ENCODE measurements at regions not wholly inside any gene's neighbourhood (a gene's known extent, or its start where the extent isn't known, plus 50 kb on each side); places are given as distances from the start of the nearest gene placed in this dataset.

- Histone ChIP-seq H3K4me1 (ENCODE audit: control insufficient read depth, low read depth, low read length) (peaks cover 1% of the 10 kb centered on the region), H2BK15ac (replicated peaks; ENCODE audit: low read depth) (no peak overlapping the region), H3K4me3 (ENCODE audit: low read length) (no peak overlapping the region), H3K4me2 (ENCODE audit: low read length) (no peak overlapping the region), H4K8ac (ENCODE audit: low read depth, low read length) (no peak overlapping the region), H2BK120ac (ENCODE audit: low read depth, low read length) (no peak overlapping the region), H3K27ac (ENCODE audit: low read depth, low read length) (no peak overlapping the region), H4K5ac (ENCODE audit: low read length) (no peak overlapping the region), H2AK5ac (ENCODE audit: low read length) (no peak overlapping the region), H3K56ac (ENCODE audit: low read length) (no peak overlapping the region), H3K18ac (ENCODE audit: low read length) (no peak overlapping the region), H3K23ac (ENCODE audit: low read length) (no peak overlapping the region), H3K27me3 (ENCODE audit: insufficient read depth, low read length, poor library complexity) (no peaks in the 10 kb centered on the region), H2BK5ac (ENCODE audit: low read length) (no peak overlapping the region), H3K79me1 (ENCODE audit: low read length) (no peaks in the 10 kb centered on the region), H3K4ac (ENCODE audit: low read depth, low read length) (no peak overlapping the region), H3K36me3 (ENCODE audit: control insufficient read depth, insufficient read depth, low read length) (no peaks in the 10 kb centered on the region), H3K9ac (ENCODE audit: low read length) (no peak overlapping the region), H3K79me2 (ENCODE audit: control insufficient read depth, insufficient read depth, low read length) (no peaks in the 10 kb centered on the region)
- no peak for DNase-seq
- WGBS (ENCODE audit: extremely low coverage, insufficient coverage, low lambda C conversion rate) = no CpG with 5 or more reads among the region's 3 CpGs
Measured at GRCh38 chr11:121755906-121756305, 303.1 kb upstream of the SORL1-AS1 start.

- Histone ChIP-seq H3K23ac (ENCODE audit: low read length) (no peak overlapping the region), H3K27ac (ENCODE audit: low read depth, low read length) (no peak overlapping the region), H3K4me1 (ENCODE audit: control insufficient read depth, low read depth, low read length) (peaks cover 1% of the 10 kb centered on the region), H2BK5ac (ENCODE audit: low read length) (no peak overlapping the region), H3K4me3 (ENCODE audit: low read length) (no peak overlapping the region), H4K5ac (ENCODE audit: low read length) (no peak overlapping the region), H3K27me3 (ENCODE audit: insufficient read depth, low read length, poor library complexity) (no peaks in the 10 kb centered on the region), H4K8ac (ENCODE audit: low read depth, low read length) (no peak overlapping the region), H2BK120ac (ENCODE audit: low read depth, low read length) (no peak overlapping the region), H2BK15ac (replicated peaks; ENCODE audit: low read depth) (no peak overlapping the region), H3K56ac (ENCODE audit: low read length) (no peak overlapping the region), H3K4me2 (ENCODE audit: low read length) (no peak overlapping the region), H3K4ac (ENCODE audit: low read depth, low read length) (no peak overlapping the region), H3K79me2 (ENCODE audit: control insufficient read depth, insufficient read depth, low read length) (no peaks in the 10 kb centered on the region), H3K18ac (ENCODE audit: low read length) (no peak overlapping the region), H3K9ac (ENCODE audit: low read length) (no peak overlapping the region), H3K79me1 (ENCODE audit: low read length) (no peaks in the 10 kb centered on the region), H3K36me3 (ENCODE audit: control insufficient read depth, insufficient read depth, low read length) (no peaks in the 10 kb centered on the region), H2AK5ac (ENCODE audit: low read length) (no peak overlapping the region)
- DNase-seq = no peak
- no CpG with 5 or more reads among the region's 2 CpGs for WGBS (ENCODE audit: extremely low coverage, insufficient coverage, low lambda C conversion rate)
Measured at GRCh38 chr11:121755191-121755590, 302.4 kb upstream of the SORL1-AS1 start.

GRCh38 chr11:121754598-121754997 is 301.8 kb upstream of the SORL1-AS1 start:
- Histone ChIP-seq H3K36me3 (ENCODE audit: control insufficient read depth, insufficient read depth, low read length) (no peaks in the 10 kb centered on the region), H3K18ac (ENCODE audit: low read length) (no peak overlapping the region), H4K8ac (ENCODE audit: low read depth, low read length) (no peak overlapping the region), H2BK5ac (ENCODE audit: low read length) (no peak overlapping the region), H3K4me1 (ENCODE audit: control insufficient read depth, low read depth, low read length) (peaks cover 1% of the 10 kb centered on the region), H3K4ac (ENCODE audit: low read depth, low read length) (no peak overlapping the region), H2BK120ac (ENCODE audit: low read depth, low read length) (no peak overlapping the region), H3K27ac (ENCODE audit: low read depth, low read length) (no peak overlapping the region), H2AK5ac (ENCODE audit: low read length) (no peak overlapping the region), H3K23ac (ENCODE audit: low read length) (no peak overlapping the region), H4K5ac (ENCODE audit: low read length) (no peak overlapping the region), H3K4me3 (ENCODE audit: low read length) (no peak overlapping the region), H2BK15ac (replicated peaks; ENCODE audit: low read depth) (no peak overlapping the region), H3K79me2 (ENCODE audit: control insufficient read depth, insufficient read depth, low read length) (no peaks in the 10 kb centered on the region), H3K56ac (ENCODE audit: low read length) (no peak overlapping the region), H3K79me1 (ENCODE audit: low read length) (no peaks in the 10 kb centered on the region), H3K4me2 (ENCODE audit: low read length) (no peak overlapping the region), H3K27me3 (ENCODE audit: insufficient read depth, low read length, poor library complexity) (no peaks in the 10 kb centered on the region), H3K9ac (ENCODE audit: low read length) (no peak overlapping the region)
- DNase-seq = no peak
- WGBS (ENCODE audit: extremely low coverage, insufficient coverage, low lambda C conversion rate) = no CpG with 5 or more reads among the region's 2 CpGs

- H3K4me2 ChIP-seq (ENCODE audit: low read length) = no peak overlapping the region
- H3K79me2 ChIP-seq (ENCODE audit: control insufficient read depth, insufficient read depth, low read length) = no peaks in the 10 kb centered on the region
- no peak overlapping the region for H3K4ac ChIP-seq (ENCODE audit: low read depth, low read length)
- H3K9ac ChIP-seq (ENCODE audit: low read length) = no peak overlapping the region
- no peaks in the 10 kb centered on the region for H3K4me1 ChIP-seq (ENCODE audit: control insufficient read depth, low read depth, low read length)
- no peak overlapping the region for H2AK5ac ChIP-seq (ENCODE audit: low read length)
- H2BK15ac ChIP-seq (replicated peaks; ENCODE audit: low read depth) = no peak overlapping the region
- no peaks in the 10 kb centered on the region for H3K36me3 ChIP-seq (ENCODE audit: control insufficient read depth, insufficient read depth, low read length)
- H3K27me3 ChIP-seq (ENCODE audit: insufficient read depth, low read length, poor library complexity) = no peaks in the 10 kb centered on the region
- no peaks in the 10 kb centered on the region for H3K79me1 ChIP-seq (ENCODE audit: low read length)
- DNase-seq = no peak
- H4K5ac ChIP-seq (ENCODE audit: low read length) = no peak overlapping the region
- no peak overlapping the region for H3K23ac ChIP-seq (ENCODE audit: low read length)
- WGBS (ENCODE audit: extremely low coverage, insufficient coverage, low lambda C conversion rate) = no CpG with 5 or more reads among the region's 3 CpGs
- no peak overlapping the region for H3K56ac ChIP-seq (ENCODE audit: low read length)
- no peak overlapping the region for H3K27ac ChIP-seq (ENCODE audit: low read depth, low read length)
- H2BK120ac ChIP-seq (ENCODE audit: low read depth, low read length) = no peak overlapping the region
- no peak overlapping the region for H2BK5ac ChIP-seq (ENCODE audit: low read length)
- H3K18ac ChIP-seq (ENCODE audit: low read length) = no peak overlapping the region
- H4K8ac ChIP-seq (ENCODE audit: low read depth, low read length) = no peak overlapping the region
- no peak overlapping the region for H3K4me3 ChIP-seq (ENCODE audit: low read length)
Measured at GRCh38 chr11:121749691-121750090, 296.9 kb upstream of the SORL1-AS1 start.

- Histone ChIP-seq H2BK15ac (replicated peaks; ENCODE audit: low read depth) (no peak overlapping the region), H3K4me1 (ENCODE audit: control insufficient read depth, low read depth, low read length) (no peaks in the 10 kb centered on the region), H3K27me3 (ENCODE audit: insufficient read depth, low read length, poor library complexity) (no peaks in the 10 kb centered on the region), H3K79me1 (ENCODE audit: low read length) (no peaks in the 10 kb centered on the region), H3K4ac (ENCODE audit: low read depth, low read length) (no peak overlapping the region), H3K23ac (ENCODE audit: low read length) (no peak overlapping the region), H3K36me3 (ENCODE audit: control insufficient read depth, insufficient read depth, low read length) (no peaks in the 10 kb centered on the region), H2AK5ac (ENCODE audit: low read length) (no peak overlapping the region), H2BK5ac (ENCODE audit: low read length) (no peak overlapping the region), H3K79me2 (ENCODE audit: control insufficient read depth, insufficient read depth, low read length) (no peaks in the 10 kb centered on the region), H4K5ac (ENCODE audit: low read length) (no peak overlapping the region), H2BK120ac (ENCODE audit: low read depth, low read length) (no peak overlapping the region), H3K18ac (ENCODE audit: low read length) (no peak overlapping the region), H3K4me2 (ENCODE audit: low read length) (no peak overlapping the region), H4K8ac (ENCODE audit: low read depth, low read length) (no peak overlapping the region), H3K9ac (ENCODE audit: low read length) (no peak overlapping the region), H3K56ac (ENCODE audit: low read length) (no peak overlapping the region), H3K27ac (ENCODE audit: low read depth, low read length) (no peak overlapping the region), H3K4me3 (ENCODE audit: low read length) (no peak overlapping the region)
- DNase-seq = no peak
- no CpG with 5 or more reads among the region's 1 CpG for WGBS (ENCODE audit: extremely low coverage, insufficient coverage, low lambda C conversion rate)
Measured at GRCh38 chr11:121748068-121748467, 295.3 kb upstream of the SORL1-AS1 start.

GRCh38 chr11:121743285-121743684 is 290.5 kb upstream of the SORL1-AS1 start:
- Histone ChIP-seq H3K23ac (ENCODE audit: low read length) (no peak overlapping the region), H2BK15ac (replicated peaks; ENCODE audit: low read depth) (no peak overlapping the region), H4K8ac (ENCODE audit: low read depth, low read length) (no peak overlapping the region), H3K56ac (ENCODE audit: low read length) (no peak overlapping the region), H3K4me3 (ENCODE audit: low read length) (no peak overlapping the region), H2AK5ac (ENCODE audit: low read length) (no peak overlapping the region), H4K5ac (ENCODE audit: low read length) (no peak overlapping the region), H3K36me3 (ENCODE audit: control insufficient read depth, insufficient read depth, low read length) (no peaks in the 10 kb centered on the region), H3K4me1 (ENCODE audit: control insufficient read depth, low read depth, low read length) (peaks cover 1% of the 10 kb centered on the region), H2BK5ac (ENCODE audit: low read length) (no peak overlapping the region), H3K79me2 (ENCODE audit: control insufficient read depth, insufficient read depth, low read length) (no peaks in the 10 kb centered on the region), H3K4ac (ENCODE audit: low read depth, low read length) (no peak overlapping the region), H3K9ac (ENCODE audit: low read length) (no peak overlapping the region), H2BK120ac (ENCODE audit: low read depth, low read length) (no peak overlapping the region), H3K4me2 (ENCODE audit: low read length) (no peak overlapping the region), H3K27ac (ENCODE audit: low read depth, low read length) (no peak overlapping the region), H3K27me3 (ENCODE audit: insufficient read depth, low read length, poor library complexity) (no peaks in the 10 kb centered on the region), H3K79me1 (ENCODE audit: low read length) (no peaks in the 10 kb centered on the region), H3K18ac (ENCODE audit: low read length) (no peak overlapping the region)
- no CpG with 5 or more reads among the region's 1 CpG for WGBS (ENCODE audit: extremely low coverage, insufficient coverage, low lambda C conversion rate)
- DNase-seq = no peak
